GM10248 (cell line): ENCODE measurements at regions not wholly inside any gene's neighbourhood (a gene's known extent, or its start where the extent isn't known, plus 50 kb on each side); places are given as distances from the start of the nearest gene placed in this dataset.

Experiments used
- CTCF ChIA-PET: fragments of 300-600 bp; sonication (Branson Sonifier 250); formaldehyde crosslinking; extraction: SDS; loops from one replicate; lab custom pipeline; 2021; ENCODE audit warnings: antibody characterized with exemption; lab: Yijun Ruan, JAX
- POLR2A ChIA-PET: fragments of 350-650 bp; sonication (Branson Sonifier 250); formaldehyde crosslinking; extraction: SDS; loops from one replicate; lab custom pipeline; 2020; ENCODE audit warnings: antibody characterized with exemption; lab: Yijun Ruan, JAX
- DNase-seq: peaks from one replicate; pipeline ENCODE4 v3.0.0; 2012; ENCODE audit errors: extremely low spot score
- TF ChIP-seq, protein P1 (sequence below): IDR thresholded peaks from 2 replicates; pipeline ENCODE4 v1.5.1; 2012; ENCODE audit warnings: mild to moderate bottlenecking, low read depth; ENCODE audit errors: extremely low read depth, missing control alignments, control extremely low read depth

GRCh38 chr2:193824474-193824873 is 1629.7 kb upstream of the TMEFF2 start:
- ChIA-PET POLR2A (no interaction called here), CTCF (interaction anchor here (1.2 kb wide), 1 partner anchor 17 kb away, joined by 3 read pairs; no protein-coding TSS in a partner anchor)
- DNase-seq = no peak
- TF ChIP-seq, protein P1, sequence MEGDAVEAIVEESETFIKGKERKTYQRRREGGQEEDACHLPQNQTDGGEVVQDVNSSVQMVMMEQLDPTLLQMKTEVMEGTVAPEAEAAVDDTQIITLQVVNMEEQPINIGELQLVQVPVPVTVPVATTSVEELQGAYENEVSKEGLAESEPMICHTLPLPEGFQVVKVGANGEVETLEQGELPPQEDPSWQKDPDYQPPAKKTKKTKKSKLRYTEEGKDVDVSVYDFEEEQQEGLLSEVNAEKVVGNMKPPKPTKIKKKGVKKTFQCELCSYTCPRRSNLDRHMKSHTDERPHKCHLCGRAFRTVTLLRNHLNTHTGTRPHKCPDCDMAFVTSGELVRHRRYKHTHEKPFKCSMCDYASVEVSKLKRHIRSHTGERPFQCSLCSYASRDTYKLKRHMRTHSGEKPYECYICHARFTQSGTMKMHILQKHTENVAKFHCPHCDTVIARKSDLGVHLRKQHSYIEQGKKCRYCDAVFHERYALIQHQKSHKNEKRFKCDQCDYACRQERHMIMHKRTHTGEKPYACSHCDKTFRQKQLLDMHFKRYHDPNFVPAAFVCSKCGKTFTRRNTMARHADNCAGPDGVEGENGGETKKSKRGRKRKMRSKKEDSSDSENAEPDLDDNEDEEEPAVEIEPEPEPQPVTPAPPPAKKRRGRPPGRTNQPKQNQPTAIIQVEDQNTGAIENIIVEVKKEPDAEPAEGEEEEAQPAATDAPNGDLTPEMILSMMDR = no peak

GRCh38 chr2:193818801-193819499 is 1624.2 kb upstream of the TMEFF2 start:
- ChIA-PET CTCF (interaction anchor here (0.9 to 1.5 kb wide), 3 partner anchors 17 to 27 kb away, joined by 3 to 6 read pairs (median 4); no protein-coding TSS in a partner anchor), POLR2A (no interaction called here)
- no peak for DNase-seq
- TF ChIP-seq, protein P1 = no peak

- ChIA-PET POLR2A (no interaction called here), CTCF (no interaction called here)
These were observed 1621.3 kb upstream of the TMEFF2 start for GRCh38 chr2:193816008-193816407.

GRCh38 chr2:193810533-193810932 is 1615.8 kb upstream of the TMEFF2 start:
- no peak for DNase-seq
- TF ChIP-seq, protein P1 = no peak
- CTCF ChIA-PET = interaction anchor here (0.8 kb wide), 1 partner anchor 10 kb away, joined by 3 read pairs; no protein-coding TSS in a partner anchor
- POLR2A ChIA-PET = no interaction called here

More at GRCh38 chr2:193816008-193816407, 1621.3 kb upstream of the TMEFF2 start:
- no peak for DNase-seq
- TF ChIP-seq, protein P1 = no peak

DNA sequence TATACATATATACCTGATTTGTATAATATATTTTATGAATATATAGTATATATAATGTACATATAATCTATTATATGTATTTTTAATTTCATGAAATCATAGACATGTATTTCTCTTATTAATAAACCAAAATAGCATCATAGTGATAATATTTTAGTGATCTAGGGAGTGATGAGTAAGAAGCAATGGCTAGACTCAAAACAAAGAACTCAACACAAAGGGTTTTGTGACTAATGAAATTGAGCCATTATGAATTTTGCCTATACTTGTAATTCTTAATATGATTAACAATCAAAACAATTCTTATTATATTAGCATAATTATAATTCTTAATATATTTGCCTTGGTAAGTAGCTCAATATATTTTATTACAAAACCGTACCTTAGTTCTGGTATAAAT is 1614.1 kb upstream of the TMEFF2 start:
- DNase-seq = no peak
- ChIA-PET POLR2A (no interaction called here), CTCF (interaction anchor here (1.1 kb wide), 1 partner anchor 14 kb away, joined by 3 read pairs; no protein-coding TSS in a partner anchor)

DNA sequence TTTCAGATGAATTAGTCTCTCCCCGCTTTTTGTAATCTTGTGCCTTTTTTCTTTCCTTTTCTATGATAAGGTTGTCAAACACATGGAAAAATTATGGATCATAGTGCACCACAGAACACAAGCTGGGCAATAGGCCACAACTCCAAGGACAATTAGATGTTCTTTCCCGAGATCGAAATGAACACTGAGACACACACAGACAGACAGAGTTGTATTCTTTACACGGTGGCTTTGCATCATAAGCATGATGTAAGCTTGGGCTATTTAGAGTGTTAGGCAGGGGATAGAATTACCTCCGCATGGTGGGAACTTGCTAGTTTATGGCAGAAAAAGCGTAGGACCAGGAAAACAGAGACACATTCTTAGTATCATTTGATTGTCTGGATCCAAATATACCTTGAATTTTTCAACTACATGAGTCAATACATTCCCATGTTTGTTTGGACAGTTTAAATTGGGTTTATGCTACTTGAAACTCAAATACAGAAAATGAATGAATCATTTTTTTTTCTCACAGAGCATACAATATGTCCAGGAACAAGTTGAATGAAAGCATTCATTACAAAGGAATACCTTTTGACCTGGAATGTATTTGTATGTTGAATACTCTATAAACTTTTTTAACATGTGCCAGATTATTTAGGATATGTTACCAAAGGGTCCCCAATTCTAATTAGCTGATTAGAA is 1611.5 kb upstream of the TMEFF2 start:
- DNase-seq = no peak
- ChIA-PET CTCF (interaction anchor here (0.7 kb wide), 1 partner anchor 210 kb away, joined by 3 read pairs; no protein-coding TSS in a partner anchor), POLR2A (no interaction called here)
- TF ChIP-seq, protein P1 = no peak

More for the DNA sequence above, 1614.1 kb upstream of the TMEFF2 start:
- TF ChIP-seq, protein P1 = no peak
